HG02623 (cell line): ENCODE measurements at regions not wholly inside any gene's neighbourhood (a gene's known extent, or its start where the extent isn't known, plus 50 kb on each side); places are given as distances from the start of the nearest gene placed in this dataset.
"Not testable (repeated sequence)": the region's sequence is repeated elsewhere in the genome, so short reads cannot be mapped to it uniquely, and the experiment has no call there.

Experiments
- ATAC-seq: cut with Tn5 transposase; IDR thresholded peaks from one replicate; pipeline ENCODE4 v1.9.1; 2021; ENCODE audit warnings: moderate library complexity; ENCODE audit not compliant: unreplicated experiment

DNA sequence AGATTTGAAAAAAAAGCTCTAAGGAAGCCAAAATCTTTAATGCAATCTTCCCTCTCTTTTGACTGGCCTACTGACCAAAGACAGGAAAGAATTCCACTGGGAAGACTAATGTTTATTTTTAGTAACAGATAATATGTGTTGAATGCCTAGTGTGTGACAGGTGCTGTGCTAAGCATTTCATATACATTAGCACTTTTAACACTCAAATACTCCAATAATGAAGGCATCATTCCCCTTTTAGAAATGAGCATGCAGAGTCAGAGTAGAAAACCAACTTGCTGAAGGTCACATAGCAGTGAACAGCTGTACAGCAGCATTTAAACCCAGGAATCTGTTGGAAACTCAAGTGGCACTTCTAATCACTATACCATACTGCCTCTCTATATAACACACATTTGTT is 170.6 kb downstream of the MINAR1 start:
- ATAC-seq: no peak

GRCh38 chr15:79606831-79607355 is 174.8 kb downstream of the MINAR1 start:
- no peak for ATAC-seq

DNA sequence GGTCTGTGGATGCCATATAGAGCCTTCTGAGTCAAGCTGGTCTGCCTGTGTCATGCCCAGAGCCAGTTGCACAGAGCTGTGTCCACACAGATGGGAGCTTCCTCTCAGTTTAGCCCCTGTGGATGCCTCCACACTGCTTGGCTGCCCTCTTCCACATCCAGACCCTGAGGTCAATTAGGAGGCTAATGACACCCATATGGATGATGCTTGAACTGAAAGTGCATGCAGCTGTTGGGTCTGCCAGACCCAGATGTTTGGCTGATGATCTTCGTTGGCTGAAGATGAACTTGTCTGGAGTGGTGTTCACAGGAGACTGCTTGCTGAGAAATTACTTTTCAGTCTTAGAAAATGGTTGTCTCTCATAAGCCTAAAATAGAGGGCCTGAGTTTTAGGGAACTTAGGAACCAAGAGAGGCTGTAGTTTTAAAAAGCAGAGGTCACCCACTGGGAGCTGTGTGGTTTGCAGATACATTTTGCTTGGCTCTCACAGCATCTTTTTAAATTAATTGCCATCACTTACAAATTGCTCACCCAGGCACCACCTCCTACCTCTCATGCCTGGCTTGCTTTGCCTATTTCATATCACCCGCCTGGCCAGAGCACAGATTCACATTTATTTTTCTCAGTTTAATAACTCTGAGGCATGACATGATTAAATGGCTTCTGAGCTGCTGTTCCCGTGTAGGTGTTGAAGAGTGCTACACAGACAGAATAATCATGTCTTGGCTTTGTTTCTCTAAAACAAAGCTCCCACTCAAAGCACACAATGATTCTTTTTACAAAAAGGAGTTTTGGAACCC is 176.1 kb downstream of the MINAR1 start:
- ATAC-seq: no peak

DNA sequence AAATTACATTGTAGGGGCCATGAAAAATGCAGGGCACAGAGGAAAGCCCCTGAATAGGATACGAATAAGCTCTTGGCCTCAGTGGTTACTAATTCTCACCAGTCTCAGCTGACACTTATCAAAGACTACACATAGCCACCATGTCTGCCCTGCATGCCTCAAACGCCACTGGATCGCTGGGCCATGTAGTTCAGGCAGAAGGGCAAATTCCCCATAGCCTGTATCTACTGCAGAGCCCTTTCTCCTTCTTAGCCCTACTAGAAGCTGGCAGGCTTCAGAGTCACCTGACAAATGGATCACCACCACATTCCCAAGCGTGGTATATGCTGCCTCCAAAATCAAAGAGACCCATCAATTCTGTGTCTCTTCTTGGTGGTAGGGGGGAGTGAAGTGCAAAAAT is 177.4 kb downstream of the MINAR1 start:
- no peak for ATAC-seq

- ATAC-seq: no peak
Observed at GRCh38 chr15:79610021-79610420, 177.9 kb downstream of the MINAR1 start.

DNA sequence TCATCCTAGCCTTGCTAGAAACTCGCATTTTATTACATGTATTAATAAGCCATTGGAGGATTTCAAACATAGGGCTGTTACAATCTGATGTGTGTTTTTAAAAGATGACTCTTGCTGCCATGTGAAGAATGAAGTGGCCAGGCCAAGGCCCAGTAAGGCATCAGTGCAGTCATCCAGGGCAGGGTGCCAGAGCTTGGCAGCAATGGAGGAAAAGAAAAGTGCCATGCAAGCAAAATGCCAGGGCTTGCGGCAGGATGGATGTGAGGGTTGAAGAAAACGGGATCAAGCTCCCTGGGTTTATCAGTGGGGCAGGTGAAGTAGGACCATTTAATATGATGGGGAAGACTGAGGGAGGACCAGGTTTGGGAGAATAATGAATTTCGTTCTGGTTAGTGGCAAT is 183.6 kb downstream of the MINAR1 start:
- no peak for ATAC-seq

GRCh38 chr15:79617071-79617470 is 184.9 kb downstream of the MINAR1 start:
- no peak for ATAC-seq

- ATAC-seq: no peak
Observed at GRCh38 chr15:79620112-79620857, 188.1 kb downstream of the MINAR1 start.

DNA sequence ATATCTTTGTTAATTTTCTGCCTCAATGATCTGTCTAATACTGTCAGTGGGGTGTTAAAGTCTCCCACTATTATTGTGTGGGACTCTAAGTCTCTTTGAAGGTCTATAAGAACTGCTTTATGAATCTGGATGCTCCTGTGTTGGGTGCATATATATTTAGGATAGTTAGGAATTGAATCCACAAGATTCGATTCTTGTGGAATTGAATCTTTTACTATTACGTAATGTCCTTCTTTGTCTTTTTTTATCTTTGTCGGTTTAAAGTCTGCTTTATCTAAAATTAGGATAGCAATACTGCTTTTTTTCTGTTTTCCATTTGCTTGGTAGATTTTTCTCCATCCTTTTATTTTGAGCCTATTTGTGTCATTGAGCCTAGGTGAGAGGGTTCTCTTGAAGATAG is 189.7 kb downstream of the MINAR1 start:
- not testable (repeated sequence) for ATAC-seq

- ATAC-seq: no peak
Observed at GRCh38 chr15:79623488-79623887, 191.4 kb downstream of the MINAR1 start.

- ATAC-seq: no peak
Observed at GRCh38 chr15:79629687-79630086, 197.6 kb downstream of the MINAR1 start.

DNA sequence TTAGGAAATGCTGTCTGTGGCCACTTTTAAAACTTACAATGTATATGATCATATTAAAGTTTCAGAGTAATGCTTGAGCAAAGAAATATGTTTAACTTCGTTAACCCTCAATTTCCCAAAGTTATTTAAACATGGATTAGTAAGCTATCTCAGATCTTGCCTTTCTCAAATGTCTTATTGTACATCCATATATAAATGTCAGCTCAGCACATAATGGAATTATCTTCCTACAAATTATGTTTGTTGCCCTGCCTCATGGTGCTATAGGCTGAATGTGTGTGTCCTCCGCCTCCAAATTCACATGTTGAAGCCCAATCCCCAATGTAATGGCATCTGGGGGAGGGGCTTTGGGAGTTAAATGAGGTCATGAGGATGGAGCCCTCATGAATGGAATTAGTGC is 200.3 kb downstream of the MINAR1 start:
- ATAC-seq: no peak

GRCh38 chr15:79635149-79635771 is 203.1 kb downstream of the MINAR1 start:
- ATAC-seq: no peak

GRCh38 chr15:79635897-79636561 is 203.9 kb downstream of the MINAR1 start:
- no peak for ATAC-seq

- ATAC-seq: no peak
Observed at GRCh38 chr15:79640206-79640605, 208.1 kb downstream of the MINAR1 start.

DNA sequence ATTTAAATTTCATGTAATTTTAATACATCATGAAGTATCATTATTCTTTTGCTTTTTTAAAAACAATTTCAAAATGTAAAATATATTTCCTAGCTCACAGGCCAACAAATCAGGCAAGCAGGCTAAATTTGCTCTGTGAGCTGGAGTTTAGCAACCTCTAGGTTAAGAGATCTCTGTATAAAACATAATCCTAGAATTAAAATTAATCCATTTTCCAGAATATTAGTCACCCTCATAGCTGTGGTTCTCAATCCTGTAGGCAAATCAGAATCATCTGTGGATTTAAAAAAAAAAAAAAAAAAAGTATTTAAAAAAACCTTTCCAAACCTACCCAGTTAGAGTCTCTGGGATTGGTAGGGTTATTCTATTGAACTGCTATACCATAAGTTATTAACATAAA is 209.7 kb downstream of the MINAR1 start:
- no peak for ATAC-seq

GRCh38 chr15:79643393-79643792 is 211.3 kb downstream of the MINAR1 start:
- ATAC-seq: no peak

- no peak for ATAC-seq
Observed at GRCh38 chr15:79644091-79644490, 212.0 kb downstream of the MINAR1 start.

GRCh38 chr15:79652972-79653371 is 220.8 kb downstream of the MINAR1 start:
- ATAC-seq: not testable (repeated sequence)

GRCh38 chr15:79653533-79653932 is 221.4 kb downstream of the MINAR1 start:
- ATAC-seq: no peak
